ENCODE measurements at regions not wholly inside any gene's neighbourhood (a gene's known extent, or its start where the extent isn't known, plus 50 kb on each side); places are given as distances from the start of the nearest gene placed in this dataset.

- no peak overlapping the region for H3K4me3 ChIP-seq (ENCODE audit: low read length)
- no peak overlapping the region for H3K4me2 ChIP-seq (ENCODE audit: low read length)
- H3F3A ChIP-seq (ENCODE audit: insufficient read depth, low read length, poor library complexity, severe bottlenecking): no peaks in the 10 kb centered on the region
- no peak overlapping the region for H3K9ac ChIP-seq (ENCODE audit: low read length)
- H3K9me3 ChIP-seq (ENCODE audit: low read length): no peaks in the 10 kb centered on the region
- no peaks in the 10 kb centered on the region for H3K36me3 ChIP-seq (ENCODE audit: insufficient read depth, low read length)
- no peak overlapping the region for H2AFZ ChIP-seq (ENCODE audit: low read depth, low read length)
- no peaks in the 10 kb centered on the region for H3K79me2 ChIP-seq (replicated peaks; ENCODE audit: insufficient read depth, low read length)
- TF ChIP-seq MXI1 (conservative IDR thresholded peaks at IDR 0.05; ENCODE audit: poor library complexity, severe bottlenecking) (no peak), RAD21 (conservative IDR thresholded peaks at IDR 0.05) (no peak), TAF1 (IDR thresholded peaks at IDR 0.05; ENCODE audit: low read depth) (no peak), CTCF (IDR thresholded peaks at IDR 0.05; ENCODE audit: poor library complexity, severe bottlenecking) (no peak), REST (IDR thresholded peaks at IDR 0.05; ENCODE audit: borderline replicate concordance) (no peak), EP300 (conservative IDR thresholded peaks at IDR 0.05; ENCODE audit: poor library complexity, severe bottlenecking) (no peak)
- H4K20me1 ChIP-seq (ENCODE audit: insufficient read depth): no peaks in the 10 kb centered on the region
- no peak overlapping the region for H3K27ac ChIP-seq (ENCODE audit: low read length)
- H3K9me2 ChIP-seq (ENCODE audit: insufficient read depth, low read length): no peaks in the 10 kb centered on the region
- H3K27me3 ChIP-seq (ENCODE audit: insufficient read depth, low read depth, low read length): no peaks in the 10 kb centered on the region
Observed at GRCh38 chr3:70805061-70805889, 492.8 kb upstream of the MDFIC2 start.

- TF ChIP-seq TAF1 (IDR thresholded peaks at IDR 0.05; ENCODE audit: low read depth): no peak
- no peak for TF ChIP-seq MXI1 (conservative IDR thresholded peaks at IDR 0.05; ENCODE audit: poor library complexity, severe bottlenecking)
- TF ChIP-seq POLR2AphosphoS5 (IDR thresholded peaks at IDR 0.05): no peak
- TF ChIP-seq SMC3 (conservative IDR thresholded peaks at IDR 0.05; ENCODE audit: poor library complexity): no peak
- no peak for TF ChIP-seq REST (IDR thresholded peaks at IDR 0.05; ENCODE audit: borderline replicate concordance)
- no peak for TF ChIP-seq EZH2 (IDR thresholded peaks at IDR 0.05; ENCODE audit: borderline replicate concordance, insufficient read depth, low read length, poor library complexity, severe bottlenecking)
- TF ChIP-seq RAD21 (conservative IDR thresholded peaks at IDR 0.05): no peak
- no peak for TF ChIP-seq CTCF (IDR thresholded peaks at IDR 0.05; ENCODE audit: poor library complexity, severe bottlenecking)
- TF ChIP-seq EP300 (conservative IDR thresholded peaks at IDR 0.05; ENCODE audit: poor library complexity, severe bottlenecking): no peak
- Histone ChIP-seq H3K27me3 (ENCODE audit: insufficient read depth, low read depth, low read length) (no peaks in the 10 kb centered on the region), H3K4me3 (ENCODE audit: low read length) (no peak overlapping the region), H4K20me1 (ENCODE audit: insufficient read depth) (no peaks in the 10 kb centered on the region), H3F3A (ENCODE audit: insufficient read depth, low read length, poor library complexity, severe bottlenecking) (no peaks in the 10 kb centered on the region), H3K9me2 (ENCODE audit: insufficient read depth, low read length) (no peaks in the 10 kb centered on the region), H3K27ac (ENCODE audit: low read length) (no peak overlapping the region), H3K4me2 (ENCODE audit: low read length) (no peak overlapping the region), H3K79me2 (replicated peaks; ENCODE audit: insufficient read depth, low read length) (no peaks in the 10 kb centered on the region), H3K9ac (ENCODE audit: low read length) (no peak overlapping the region), H3K36me3 (ENCODE audit: insufficient read depth, low read length) (no peaks in the 10 kb centered on the region), H3K9me3 (ENCODE audit: low read length) (no peaks in the 10 kb centered on the region), H2AFZ (ENCODE audit: low read depth, low read length) (no peak overlapping the region)
Observed at GRCh38 chr3:70803891-70804290, 491.5 kb upstream of the MDFIC2 start.

Measured in neural cell (in vitro differentiated cells).